ENCODE measurements at regions not wholly inside any gene's neighbourhood (a gene's known extent, or its start where the extent isn't known, plus 50 kb on each side); places are given as distances from the start of the nearest gene placed in this dataset.
A peak's percentile ranks its signal among the peaks of the same experiment; 100 is the strongest.

DNA sequence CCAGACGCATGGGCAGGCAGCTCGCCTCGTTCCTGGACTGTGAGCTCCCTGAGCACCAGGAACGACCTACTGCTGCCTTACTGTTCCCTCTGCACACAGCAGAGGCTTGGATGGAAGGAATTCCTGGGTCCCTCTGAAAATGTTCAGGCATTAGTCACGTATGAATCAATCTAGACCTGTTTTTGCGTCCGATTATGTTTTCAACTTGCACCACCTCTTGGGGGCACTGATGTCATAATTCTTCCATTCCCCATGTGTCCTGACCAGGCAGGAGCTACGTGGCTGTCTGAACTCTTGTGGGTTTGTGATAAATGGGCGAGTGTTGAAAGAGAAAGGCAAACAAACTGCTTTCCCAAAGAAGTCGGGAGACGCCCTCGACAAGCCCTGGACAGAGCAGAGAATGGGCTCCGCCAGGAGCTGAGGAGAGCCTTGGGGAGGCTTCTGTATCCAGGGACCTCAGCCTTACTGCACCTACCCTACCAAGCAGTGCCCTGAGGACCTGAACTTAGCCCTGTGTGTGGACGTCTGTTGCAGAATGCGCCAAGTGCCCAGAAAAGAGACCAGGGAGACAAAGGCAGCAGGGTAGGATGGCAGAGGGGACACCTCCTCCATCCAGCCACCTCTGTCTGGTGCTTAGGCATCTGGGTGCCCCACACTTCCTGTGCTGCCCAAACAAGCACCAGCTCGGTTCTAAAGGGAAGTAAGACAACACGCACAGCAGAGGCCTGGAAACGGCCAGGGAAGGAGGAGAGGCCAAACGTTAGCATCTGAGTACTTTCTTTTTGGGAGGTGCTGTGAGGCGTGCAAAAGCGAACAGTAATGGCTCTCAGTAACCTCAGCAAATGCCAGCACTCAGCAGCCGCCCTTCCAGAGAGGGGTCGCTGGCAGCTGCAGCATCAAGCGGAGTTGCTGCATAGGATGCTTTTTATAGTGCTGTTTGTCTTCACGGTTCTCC, 124.2 kb downstream of the LY86 start:
- DNase-seq (peak; percentile 65 to 80), FAIRE-seq (no peak)
- Histone ChIP-seq H3K4me1 (ENCODE audit: control insufficient read depth in 3 of 3, insufficient read depth in 2 of 3, low read depth in 1 of 3, low read length in 2 of 3) (peaks cover 0 to 16% (median 0%) of the 10 kb centered on the region in 3 donors), H3K27me3 (ENCODE audit: control insufficient read depth in 3 of 3, insufficient read depth in 3 of 3, low read length in 3 of 3) (no peaks in the 10 kb centered on the region), H3K36me3 (ENCODE audit: control insufficient read depth in 3 of 3, insufficient read depth in 2 of 3, low read depth in 1 of 3, low read length in 3 of 3) (no peaks in the 10 kb centered on the region), H3K4me3 (ENCODE audit: low read depth in 1 of 3, low read length in 3 of 3) (no peak overlapping the region), H3K9me3 (ENCODE audit: control insufficient read depth in 2 of 2, insufficient read depth in 1 of 2, low read depth in 1 of 2, low read length in 1 of 2) (no peaks in the 10 kb centered on the region), H3K27ac (ENCODE audit: low read depth in 1 of 3, low read length in 2 of 3) (peak overlapping the region; percentile 3 to 46 (median 42))
- 36 to 43% (median 38%) methylated on average over 25 of the region's 25 CpGs for WGBS, 3 donors

DNA sequence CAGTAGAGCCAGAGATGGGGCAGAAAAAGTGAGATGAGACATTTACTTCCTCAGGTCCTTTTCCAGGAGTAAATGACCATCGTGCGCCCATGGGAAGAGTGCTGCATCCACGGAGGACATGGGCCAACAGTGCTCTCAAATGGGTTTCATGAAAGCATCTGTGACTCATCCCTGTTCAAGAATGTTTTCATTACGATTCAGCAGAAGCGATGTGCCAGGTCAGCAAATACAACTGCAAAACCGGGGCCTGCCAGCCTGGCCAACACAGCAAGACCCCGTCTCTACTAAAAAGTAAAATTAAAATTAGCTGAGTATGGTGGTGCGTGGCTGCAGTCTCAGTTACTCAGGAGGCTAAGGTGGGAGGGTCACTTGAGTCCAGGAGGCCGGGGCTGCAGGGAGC, 125.1 kb downstream of the LY86 start:
- no peak overlapping the region for H3K27ac ChIP-seq (ENCODE audit: low read depth in 1 of 3, low read length in 2 of 3)

DNA sequence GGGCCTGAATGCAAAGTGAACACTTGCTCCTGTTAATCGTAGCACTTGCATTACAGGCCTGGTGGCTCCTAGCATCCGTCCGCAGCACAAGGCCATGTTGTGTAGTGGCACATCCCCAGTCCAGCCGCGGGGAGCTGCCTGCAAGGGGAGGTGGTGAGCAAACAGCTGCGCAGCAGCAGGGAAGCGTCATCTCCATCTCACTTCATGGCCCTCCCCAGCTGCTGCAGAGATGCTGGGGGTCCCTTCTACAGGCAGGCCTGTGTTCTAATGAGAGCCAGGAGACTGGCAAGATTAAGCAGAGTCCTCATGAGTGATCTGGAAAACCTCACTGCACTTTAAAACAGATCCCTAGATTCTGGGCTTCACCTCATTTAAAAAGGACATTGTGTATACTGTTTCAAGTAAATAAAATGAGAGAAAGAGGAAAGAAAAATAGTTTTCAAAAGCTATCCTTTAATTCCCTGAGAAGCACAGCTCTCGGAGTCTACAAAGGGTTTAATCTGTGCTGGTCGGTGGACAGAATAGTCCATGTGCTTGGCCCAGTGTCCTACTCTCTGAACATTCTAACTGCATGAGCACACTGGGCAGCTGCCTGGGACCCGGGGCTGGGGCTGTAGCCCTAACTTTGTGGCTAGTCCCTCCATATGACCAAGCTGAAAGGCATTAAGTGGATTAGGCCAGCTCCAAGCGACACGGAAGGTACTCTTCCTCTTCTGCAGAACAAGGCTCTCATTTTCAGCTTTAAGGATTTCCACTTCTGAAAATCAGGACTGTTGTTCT, 125.8 kb downstream of the LY86 start:
- WGBS, 3 donors = 74 to 91% (median 85%) methylated on average over 12 of the region's 12 CpGs
- Histone ChIP-seq H3K4me1 (ENCODE audit: control insufficient read depth in 3 of 3, insufficient read depth in 2 of 3, low read depth in 1 of 3, low read length in 2 of 3) (peaks cover 0 to 22% (median 0%) of the 10 kb centered on the region in 3 donors), H3K36me3 (ENCODE audit: control insufficient read depth in 3 of 3, insufficient read depth in 2 of 3, low read depth in 1 of 3, low read length in 3 of 3) (no peaks in the 10 kb centered on the region), H3K4me3 (ENCODE audit: low read depth in 1 of 3, low read length in 3 of 3) (no peak overlapping the region), H3K27me3 (ENCODE audit: control insufficient read depth in 3 of 3, insufficient read depth in 3 of 3, low read length in 3 of 3) (no peaks in the 10 kb centered on the region), H3K27ac (ENCODE audit: low read depth in 1 of 3, low read length in 2 of 3) (no peak overlapping the region), H3K9me3 (ENCODE audit: control insufficient read depth in 2 of 2, insufficient read depth in 1 of 2, low read depth in 1 of 2, low read length in 1 of 2) (no peaks in the 10 kb centered on the region)
- no peak for FAIRE-seq
- DNase-seq = no peak

More for the DNA sequence above, 125.1 kb downstream of the LY86 start:
- FAIRE-seq = no peak
- Histone ChIP-seq H3K9me3 (ENCODE audit: control insufficient read depth in 2 of 2, insufficient read depth in 1 of 2, low read depth in 1 of 2, low read length in 1 of 2) (no peaks in the 10 kb centered on the region), H3K4me1 (ENCODE audit: control insufficient read depth in 3 of 3, insufficient read depth in 2 of 3, low read depth in 1 of 3, low read length in 2 of 3) (peaks cover 0 to 22% (median 0%) of the 10 kb centered on the region in 3 donors), H3K27me3 (ENCODE audit: control insufficient read depth in 3 of 3, insufficient read depth in 3 of 3, low read length in 3 of 3) (no peaks in the 10 kb centered on the region), H3K36me3 (ENCODE audit: control insufficient read depth in 3 of 3, insufficient read depth in 2 of 3, low read depth in 1 of 3, low read length in 3 of 3) (no peaks in the 10 kb centered on the region), H3K4me3 (ENCODE audit: low read depth in 1 of 3, low read length in 3 of 3) (no peak overlapping the region)
- DNase-seq = no peak
- 67 to 83% (median 82%) methylated on average over 9 of the region's 9 CpGs for WGBS, 3 donors

DNA sequence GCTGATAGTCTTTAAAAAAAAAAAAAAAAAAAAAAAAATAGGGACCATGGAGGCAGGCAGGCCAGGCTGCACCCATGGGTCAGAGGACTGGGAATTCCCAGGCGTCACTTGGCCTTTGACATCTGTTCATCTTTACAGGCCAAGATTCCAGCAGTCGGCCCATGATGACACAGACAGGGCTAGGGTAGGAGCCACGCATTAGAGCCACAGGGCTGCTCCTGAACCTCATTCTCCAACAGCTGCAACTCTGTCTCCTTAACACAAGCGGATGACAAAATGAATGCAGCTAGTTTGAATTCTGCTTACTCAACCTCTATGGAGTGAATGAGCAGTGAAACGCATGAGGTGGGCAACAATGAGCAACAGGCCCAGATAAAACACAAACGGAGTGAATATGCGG, 126.4 kb downstream of the LY86 start:
- Histone ChIP-seq H3K9me3 (ENCODE audit: control insufficient read depth in 2 of 2, insufficient read depth in 1 of 2, low read depth in 1 of 2, low read length in 1 of 2) (no peaks in the 10 kb centered on the region), H3K36me3 (ENCODE audit: control insufficient read depth in 3 of 3, insufficient read depth in 2 of 3, low read depth in 1 of 3, low read length in 3 of 3) (no peaks in the 10 kb centered on the region), H3K4me1 (ENCODE audit: control insufficient read depth in 3 of 3, insufficient read depth in 2 of 3, low read depth in 1 of 3, low read length in 2 of 3) (peaks cover 0 to 22% (median 0%) of the 10 kb centered on the region in 3 donors), H3K4me3 (ENCODE audit: low read depth in 1 of 3, low read length in 3 of 3) (no peak overlapping the region), H3K27me3 (ENCODE audit: control insufficient read depth in 3 of 3, insufficient read depth in 3 of 3, low read length in 3 of 3) (no peaks in the 10 kb centered on the region), H3K27ac (ENCODE audit: low read depth in 1 of 3, low read length in 2 of 3) (no peak overlapping the region)
- FAIRE-seq = no peak
- no peak for DNase-seq
- WGBS, 3 donors = 83 to 87% (median 87%) methylated on average over 7 of the region's 7 CpGs

- H3K36me3 ChIP-seq (ENCODE audit: control insufficient read depth in 3 of 3, insufficient read depth in 2 of 3, low read depth in 1 of 3, low read length in 3 of 3) = no peaks in the 10 kb centered on the region
- no peak overlapping the region for H3K27ac ChIP-seq (ENCODE audit: low read depth in 1 of 3, low read length in 2 of 3)
- peaks cover 0 to 22% (median 0%) of the 10 kb centered on the region in 3 donors for H3K4me1 ChIP-seq (ENCODE audit: control insufficient read depth in 3 of 3, insufficient read depth in 2 of 3, low read depth in 1 of 3, low read length in 2 of 3)
- FAIRE-seq = no peak
- H3K9me3 ChIP-seq (ENCODE audit: control insufficient read depth in 2 of 2, insufficient read depth in 1 of 2, low read depth in 1 of 2, low read length in 1 of 2) = no peaks in the 10 kb centered on the region
- WGBS, 3 donors = 75 to 83% (median 80%) methylated on average over 3 of the region's 3 CpGs
- no peak overlapping the region for H3K4me3 ChIP-seq (ENCODE audit: low read depth in 1 of 3, low read length in 3 of 3)
- no peak for DNase-seq
- no peaks in the 10 kb centered on the region for H3K27me3 ChIP-seq (ENCODE audit: control insufficient read depth in 3 of 3, insufficient read depth in 3 of 3, low read length in 3 of 3)
These were observed 126.9 kb downstream of the LY86 start for GRCh38 chr6:6715465-6715864.

DNA sequence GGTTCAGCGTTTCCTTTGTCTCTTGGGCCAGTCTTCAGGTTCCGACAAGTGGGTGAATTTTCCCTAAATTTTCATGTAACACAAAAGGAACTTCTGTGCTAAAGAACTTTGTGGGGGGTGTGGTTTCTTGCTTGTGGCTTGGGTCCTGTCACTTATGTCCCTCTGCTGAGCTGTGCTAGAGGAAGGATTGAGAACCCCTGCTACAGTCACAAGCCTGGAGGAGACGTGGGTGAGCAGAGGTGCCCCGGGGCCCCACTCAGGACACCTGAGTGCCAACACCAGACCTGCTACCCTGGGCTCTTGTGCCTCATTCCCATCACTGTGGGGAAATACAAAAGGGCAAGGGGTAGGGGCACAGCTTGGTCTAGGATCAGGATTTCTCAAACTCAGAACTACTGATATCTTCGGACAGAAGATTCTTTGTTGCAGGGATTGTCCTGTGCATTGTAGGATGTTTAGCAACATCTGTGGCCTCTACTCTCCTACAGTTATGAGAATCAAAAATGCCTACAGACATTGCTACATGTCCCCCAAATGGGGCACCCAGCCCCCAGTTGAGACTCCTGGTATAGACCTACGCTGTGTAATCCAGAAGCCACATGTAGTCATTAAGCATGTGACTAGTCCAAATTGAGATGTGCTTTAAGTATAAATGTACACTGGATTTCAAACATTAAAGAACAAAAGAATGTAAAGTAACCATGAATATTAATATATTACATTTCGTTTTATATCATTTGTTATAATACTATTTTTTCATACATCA, 128.7 kb downstream of the LY86 start:
- DNase-seq = no peak
- no peak for FAIRE-seq
- Histone ChIP-seq H3K27ac (ENCODE audit: low read depth in 1 of 3, low read length in 2 of 3) (peak overlapping the region in 1 of 3 donors; percentile 17), H3K4me3 (ENCODE audit: low read depth in 1 of 3, low read length in 3 of 3) (no peak overlapping the region), H3K27me3 (ENCODE audit: control insufficient read depth in 3 of 3, insufficient read depth in 3 of 3, low read length in 3 of 3) (no peaks in the 10 kb centered on the region), H3K36me3 (ENCODE audit: control insufficient read depth in 3 of 3, insufficient read depth in 2 of 3, low read depth in 1 of 3, low read length in 3 of 3) (no peaks in the 10 kb centered on the region), H3K4me1 (ENCODE audit: control insufficient read depth in 3 of 3, insufficient read depth in 2 of 3, low read depth in 1 of 3, low read length in 2 of 3) (peaks cover 0 to 33% (median 0%) of the 10 kb centered on the region in 3 donors), H3K9me3 (ENCODE audit: control insufficient read depth in 2 of 2, insufficient read depth in 1 of 2, low read depth in 1 of 2, low read length in 1 of 2) (no peaks in the 10 kb centered on the region)
- 87 to 93% (median 90%) methylated on average over 7 of the region's 7 CpGs for WGBS, 3 donors

GRCh38 chr6:6717953-6718352, 129.4 kb downstream of the LY86 start:
- Histone ChIP-seq H3K27me3 (ENCODE audit: control insufficient read depth in 3 of 3, insufficient read depth in 3 of 3, low read length in 3 of 3) (no peaks in the 10 kb centered on the region), H3K27ac (ENCODE audit: low read depth in 1 of 3, low read length in 2 of 3) (peak overlapping the region in 1 of 3 donors; percentile 45), H3K4me3 (ENCODE audit: low read depth in 1 of 3, low read length in 3 of 3) (no peak overlapping the region), H3K4me1 (ENCODE audit: control insufficient read depth in 3 of 3, insufficient read depth in 2 of 3, low read depth in 1 of 3, low read length in 2 of 3) (peaks cover 0 to 33% (median 5%) of the 10 kb centered on the region in 3 donors), H3K36me3 (ENCODE audit: control insufficient read depth in 3 of 3, insufficient read depth in 2 of 3, low read depth in 1 of 3, low read length in 3 of 3) (no peaks in the 10 kb centered on the region), H3K9me3 (ENCODE audit: control insufficient read depth in 2 of 2, insufficient read depth in 1 of 2, low read depth in 1 of 2, low read length in 1 of 2) (no peaks in the 10 kb centered on the region)
- DNase-seq (peak in 1 of 2 donors; percentile 28), FAIRE-seq (no peak)
- WGBS, 3 donors = 56 to 72% (median 69%) methylated on average over 3 of the region's 3 CpGs

GRCh38 chr6:6721606-6722005, 133.1 kb downstream of the LY86 start:
- DNase-seq = peak; percentile 66 to 74
- no peaks in the 10 kb centered on the region for H3K27me3 ChIP-seq (ENCODE audit: control insufficient read depth in 3 of 3, insufficient read depth in 3 of 3, low read length in 3 of 3)
- H3K4me1 ChIP-seq (ENCODE audit: control insufficient read depth in 3 of 3, insufficient read depth in 2 of 3, low read depth in 1 of 3, low read length in 2 of 3) = peaks cover 0 to 64% (median 12%) of the 10 kb centered on the region in 3 donors
- no peak overlapping the region for H3K4me3 ChIP-seq (ENCODE audit: low read depth in 1 of 3, low read length in 3 of 3)
- 9 to 44% (median 24%) methylated on average over 2 of the region's 2 CpGs for WGBS, 3 donors
- peak overlapping the region; percentile 50 to 99 (median 91) for H3K27ac ChIP-seq (ENCODE audit: low read depth in 1 of 3, low read length in 2 of 3)
- no peaks in the 10 kb centered on the region for H3K9me3 ChIP-seq (ENCODE audit: control insufficient read depth in 2 of 2, insufficient read depth in 1 of 2, low read depth in 1 of 2, low read length in 1 of 2)
- no peaks in the 10 kb centered on the region for H3K36me3 ChIP-seq (ENCODE audit: control insufficient read depth in 3 of 3, insufficient read depth in 2 of 3, low read depth in 1 of 3, low read length in 3 of 3)
- FAIRE-seq = no peak

Data from small intestine (tissue), 7 donors.